H7 (cell line): ENCODE measurements at regions not wholly inside any gene's neighbourhood (a gene's known extent, or its start where the extent isn't known, plus 50 kb on each side); places are given as distances from the start of the nearest gene placed in this dataset.

Experiments used
- DNase-seq: peaks from one replicate; pipeline ENCODE4 v3.0.0; 2012
- H3K27me3 ChIP-seq: 2 replicates; pipeline ENCODE4 v1.6.0; 2011; ENCODE audit warnings: mild to moderate bottlenecking, low read length; ENCODE audit not compliant: control insufficient read depth, insufficient read depth
- H3K36me3 ChIP-seq: replicated peaks from 2 replicates; pipeline ENCODE4 v1.5.1; 2011; ENCODE audit warnings: low read length; ENCODE audit not compliant: control insufficient read depth, insufficient read depth
- H3K4me3 ChIP-seq: 2 replicates; pipeline ENCODE4 v1.5.1; 2011; ENCODE audit warnings: low read depth, mild to moderate bottlenecking, control low read depth, low read length, moderate library complexity; ENCODE audit not compliant: insufficient read depth

- H3K4me3 ChIP-seq = no peak overlapping the region
- no peaks in the 10 kb centered on the region for H3K27me3 ChIP-seq
- no peak for DNase-seq
- no peaks in the 10 kb centered on the region for H3K36me3 ChIP-seq
Observed at GRCh38 chr18:78595924-78596573, 383.6 kb upstream of the SALL3 start.

- no peak overlapping the region for H3K4me3 ChIP-seq
- DNase-seq = peak; percentile 39
- no peaks in the 10 kb centered on the region for H3K36me3 ChIP-seq
- no peaks in the 10 kb centered on the region for H3K27me3 ChIP-seq
Observed at GRCh38 chr18:78596794-78597345, 382.7 kb upstream of the SALL3 start.

- no peak for DNase-seq
- no peaks in the 10 kb centered on the region for H3K36me3 ChIP-seq
- H3K4me3 ChIP-seq = no peak overlapping the region
- no peaks in the 10 kb centered on the region for H3K27me3 ChIP-seq
Observed at GRCh38 chr18:78601349-78601748, 378.3 kb upstream of the SALL3 start.

- Histone ChIP-seq H3K4me3 (no peak overlapping the region), H3K27me3 (no peaks in the 10 kb centered on the region), H3K36me3 (no peaks in the 10 kb centered on the region)
- no peak for DNase-seq
Observed at GRCh38 chr18:78601923-78602322, 377.7 kb upstream of the SALL3 start.

GRCh38 chr18:78602430-78602829 is 377.2 kb upstream of the SALL3 start:
- DNase-seq = no peak
- no peaks in the 10 kb centered on the region for H3K36me3 ChIP-seq
- H3K27me3 ChIP-seq = no peaks in the 10 kb centered on the region
- H3K4me3 ChIP-seq = no peak overlapping the region

GRCh38 chr18:78603102-78603983 is 376.3 kb upstream of the SALL3 start:
- no peak for DNase-seq
- Histone ChIP-seq H3K27me3 (no peaks in the 10 kb centered on the region), H3K4me3 (no peak overlapping the region), H3K36me3 (no peaks in the 10 kb centered on the region)

- Histone ChIP-seq H3K36me3 (no peaks in the 10 kb centered on the region), H3K27me3 (no peaks in the 10 kb centered on the region), H3K4me3 (no peak overlapping the region)
- peak; percentile 18 for DNase-seq
Observed at GRCh38 chr18:78605255-78605654, 374.4 kb upstream of the SALL3 start.

GRCh38 chr18:78607221-78607620 is 372.4 kb upstream of the SALL3 start:
- DNase-seq = peak; percentile 16
- Histone ChIP-seq H3K27me3 (no peaks in the 10 kb centered on the region), H3K36me3 (no peaks in the 10 kb centered on the region), H3K4me3 (no peak overlapping the region)

- no peaks in the 10 kb centered on the region for H3K27me3 ChIP-seq
- no peak overlapping the region for H3K4me3 ChIP-seq
- H3K36me3 ChIP-seq = no peaks in the 10 kb centered on the region
- DNase-seq = peak; percentile 24
Observed at GRCh38 chr18:78607784-78608183, 371.8 kb upstream of the SALL3 start.

GRCh38 chr18:78610179-78610578 is 369.4 kb upstream of the SALL3 start:
- no peak overlapping the region for H3K4me3 ChIP-seq
- DNase-seq = peak; percentile 39
- H3K36me3 ChIP-seq = no peaks in the 10 kb centered on the region
- no peaks in the 10 kb centered on the region for H3K27me3 ChIP-seq

- DNase-seq = no peak
- H3K36me3 ChIP-seq = no peaks in the 10 kb centered on the region
- no peaks in the 10 kb centered on the region for H3K27me3 ChIP-seq
- no peak overlapping the region for H3K4me3 ChIP-seq
Observed at GRCh38 chr18:78611201-78611800, 368.3 kb upstream of the SALL3 start.

- no peaks in the 10 kb centered on the region for H3K36me3 ChIP-seq
- DNase-seq = no peak
- no peaks in the 10 kb centered on the region for H3K27me3 ChIP-seq
- H3K4me3 ChIP-seq = no peak overlapping the region
Observed at GRCh38 chr18:78611869-78612268, 367.7 kb upstream of the SALL3 start.

- Histone ChIP-seq H3K36me3 (no peaks in the 10 kb centered on the region), H3K4me3 (no peak overlapping the region), H3K27me3 (no peaks in the 10 kb centered on the region)
- DNase-seq = no peak
Observed at GRCh38 chr18:78612318-78612717, 367.3 kb upstream of the SALL3 start.

- no peaks in the 10 kb centered on the region for H3K36me3 ChIP-seq
- no peak overlapping the region for H3K4me3 ChIP-seq
- DNase-seq = no peak
Observed at GRCh38 chr18:78612801-78613200, 366.8 kb upstream of the SALL3 start.

GRCh38 chr18:78618726-78619125 is 360.9 kb upstream of the SALL3 start:
- peaks cover 5% of the 10 kb centered on the region; the same call in 1 of the 2 replicates for H3K27me3 ChIP-seq
- no peak overlapping the region for H3K4me3 ChIP-seq
- no peaks in the 10 kb centered on the region for H3K36me3 ChIP-seq
- DNase-seq = no peak

More at GRCh38 chr18:78612801-78613200, 366.8 kb upstream of the SALL3 start:
- H3K27me3 ChIP-seq = no peaks in the 10 kb centered on the region
